ENCODE measurements at regions not wholly inside any gene's neighbourhood (a gene's known extent, or its start where the extent isn't known, plus 50 kb on each side); places are given as distances from the start of the nearest gene placed in this dataset.

DNA sequence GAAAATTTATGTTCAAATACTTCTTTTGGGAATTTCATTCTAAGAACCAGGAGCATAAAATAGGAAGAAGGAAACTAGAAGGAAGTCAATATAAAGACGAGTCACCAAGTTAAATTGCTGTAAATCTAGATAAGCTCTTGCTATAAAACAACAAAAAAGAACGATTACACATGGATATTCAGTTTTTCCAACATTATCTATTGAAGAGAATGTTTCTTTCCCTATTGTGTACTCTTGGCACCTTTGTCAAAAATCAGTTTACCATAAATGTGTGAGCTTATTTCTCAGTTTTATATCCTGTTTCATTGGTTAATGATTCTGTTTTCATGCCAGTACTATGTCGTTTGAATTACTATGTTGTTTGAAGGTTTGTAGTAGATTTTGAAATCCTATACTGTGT is 536.3 kb upstream of the MKI67 start:
- TF ChIP-seq POLR2AphosphoS5 (IDR thresholded peaks at IDR 0.05; ENCODE audit: low read depth, low read length) (no peak), FOXP2 (optimal IDR thresholded peaks at IDR 0.05; ENCODE audit: borderline replicate concordance, extremely low read depth, extremely low read length, insufficient read depth) (no peak), TAF1 (IDR thresholded peaks at IDR 0.05; ENCODE audit: borderline replicate concordance, insufficient read depth, low read length) (no peak)

All from PFSK-1 (cell line).